SK-N-DZ (cell line): ENCODE measurements at regions not wholly inside any gene's neighbourhood (a gene's known extent, or its start where the extent isn't known, plus 50 kb on each side); places are given as distances from the start of the nearest gene placed in this dataset.

Experiments used
- DNase-seq: peaks from one replicate; pipeline ENCODE4 v3.0.0-alpha.2; 2015; ENCODE audit warnings: low spot score

DNA sequence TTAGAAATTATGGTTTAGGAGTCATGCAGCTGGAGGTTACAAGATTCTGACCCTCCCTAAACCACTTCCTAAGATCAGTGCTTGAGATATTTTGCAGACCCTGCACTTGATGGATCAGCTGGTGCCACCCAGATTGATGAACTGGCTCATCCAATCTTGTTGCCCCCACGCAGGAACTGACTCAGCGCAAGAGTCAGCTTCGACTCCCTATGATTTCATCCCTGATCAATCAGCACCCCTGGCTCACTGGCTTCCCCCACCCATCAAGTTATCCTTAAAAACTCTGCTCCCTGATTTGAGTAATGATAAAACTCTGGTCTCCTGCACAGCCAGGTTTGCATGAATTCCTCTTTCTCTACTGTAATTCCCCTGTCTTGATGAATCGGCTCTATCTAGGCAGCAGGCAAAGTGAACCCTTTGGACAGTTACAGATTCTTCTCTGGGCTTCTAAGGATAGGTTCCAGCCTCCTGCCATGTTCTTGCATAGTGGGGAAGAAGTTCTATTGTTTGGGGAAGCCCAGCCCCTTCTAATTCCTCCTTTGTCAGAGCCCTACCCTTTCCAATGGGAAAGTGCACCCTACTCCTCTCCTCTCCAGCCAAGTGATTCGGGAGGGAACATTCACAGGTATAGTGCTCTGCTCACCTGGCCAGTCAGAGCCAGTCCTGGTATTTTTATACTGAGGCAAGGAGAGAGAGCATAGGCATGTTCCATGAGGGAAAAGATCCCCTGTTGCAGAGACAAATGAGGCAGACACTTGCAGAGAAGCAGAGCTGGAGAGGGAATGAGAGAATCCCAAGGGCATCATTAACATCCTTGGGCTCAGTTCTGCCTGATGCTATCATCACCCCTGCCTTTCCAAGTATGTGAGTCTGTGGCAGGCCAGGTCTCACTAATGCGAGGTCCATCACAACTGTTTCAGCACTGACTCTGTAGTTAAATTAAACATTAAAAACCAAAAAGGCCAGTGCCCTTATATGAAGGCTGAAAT is 224.4 kb upstream of the GALNT17 start:
- no peak for DNase-seq

DNA sequence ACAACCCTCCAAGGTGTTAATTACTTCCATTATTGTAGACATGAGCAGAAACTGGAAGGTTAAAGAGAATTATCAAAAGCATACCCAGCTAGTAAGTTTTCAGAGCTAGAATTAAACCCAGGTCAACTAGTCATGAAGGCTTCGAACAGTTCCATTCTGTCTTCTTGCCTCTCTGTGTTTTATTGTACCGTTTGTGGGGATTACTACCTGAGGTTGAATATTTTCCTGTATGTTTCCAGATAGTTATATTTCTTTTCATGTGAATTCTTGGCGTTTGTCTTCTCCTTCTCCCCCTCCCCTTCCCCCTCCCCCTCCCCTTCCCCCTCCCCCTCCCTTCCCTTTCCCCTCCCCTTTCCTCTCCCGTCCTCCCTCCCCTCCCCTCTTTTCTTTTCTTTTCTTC is 218.0 kb upstream of the GALNT17 start:
- no peak for DNase-seq

DNA sequence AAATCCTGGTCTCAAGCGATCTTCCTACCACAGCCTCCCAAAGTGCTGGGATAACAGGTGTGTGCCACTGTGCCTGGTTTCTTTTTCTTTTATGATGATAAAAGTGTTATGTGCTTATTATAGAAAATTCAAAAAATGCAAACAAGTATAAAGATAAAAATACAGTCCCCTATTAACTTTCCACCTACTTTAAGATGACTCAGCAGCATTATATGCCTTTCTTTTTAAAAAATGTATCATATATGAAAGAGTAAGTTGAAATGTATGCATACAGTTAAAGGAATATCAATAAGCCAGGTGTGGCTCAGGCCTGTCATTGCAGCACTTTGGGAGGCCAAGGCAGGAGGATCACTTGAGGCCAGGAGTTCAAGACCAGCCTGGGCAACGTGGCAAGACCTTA is 216.9 kb upstream of the GALNT17 start:
- DNase-seq, result no peak

DNA sequence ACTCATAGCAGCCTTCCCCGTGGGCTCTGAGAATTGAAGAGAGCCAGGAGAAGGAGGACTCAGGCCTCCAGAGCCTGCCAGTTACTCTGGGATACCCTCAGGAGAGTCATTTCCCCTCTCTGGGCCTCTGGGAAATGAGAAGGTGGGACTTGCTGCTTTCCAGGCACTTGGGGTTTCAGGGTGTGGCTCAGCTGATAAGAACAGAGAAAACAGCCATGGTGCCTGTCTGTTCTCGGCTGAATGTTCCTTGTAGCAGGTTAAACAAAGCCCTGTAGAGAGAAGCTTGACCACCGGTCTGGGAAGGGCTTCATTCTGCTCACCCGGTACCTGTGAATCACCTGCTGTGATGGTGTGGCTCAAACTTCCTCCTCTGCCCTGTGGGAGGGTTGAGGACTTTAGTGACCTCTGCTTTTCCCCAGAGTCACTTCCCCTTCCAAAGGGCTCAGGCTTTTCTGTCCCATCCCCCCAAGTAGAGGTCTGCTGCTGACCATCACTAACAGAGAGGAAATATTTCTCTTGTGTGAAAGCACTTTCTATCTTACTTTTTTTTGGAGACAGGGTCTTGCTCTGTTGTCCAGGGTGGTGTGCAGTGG is 212.4 kb upstream of the GALNT17 start:
- DNase-seq, result no peak

DNA sequence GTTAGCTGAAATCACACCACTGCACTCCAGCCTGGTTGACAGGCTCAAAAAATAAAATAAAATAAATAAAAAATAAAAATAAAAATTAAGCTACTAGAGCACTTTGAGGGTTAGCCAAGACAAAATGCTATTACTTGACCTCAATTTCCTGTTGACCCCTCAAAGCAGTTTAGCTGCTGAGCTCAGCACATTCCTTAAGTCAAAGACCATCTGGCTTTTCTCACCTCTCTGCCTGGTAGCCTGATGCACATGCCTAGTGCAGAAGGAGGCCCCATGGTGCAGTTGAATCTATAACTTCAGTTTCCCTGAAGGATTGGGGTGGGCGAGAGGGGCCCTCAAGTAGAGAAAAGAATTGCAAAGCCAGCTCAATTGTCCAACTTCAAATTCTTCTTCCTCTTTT is 211.1 kb upstream of the GALNT17 start:
- DNase-seq, result no peak

DNA sequence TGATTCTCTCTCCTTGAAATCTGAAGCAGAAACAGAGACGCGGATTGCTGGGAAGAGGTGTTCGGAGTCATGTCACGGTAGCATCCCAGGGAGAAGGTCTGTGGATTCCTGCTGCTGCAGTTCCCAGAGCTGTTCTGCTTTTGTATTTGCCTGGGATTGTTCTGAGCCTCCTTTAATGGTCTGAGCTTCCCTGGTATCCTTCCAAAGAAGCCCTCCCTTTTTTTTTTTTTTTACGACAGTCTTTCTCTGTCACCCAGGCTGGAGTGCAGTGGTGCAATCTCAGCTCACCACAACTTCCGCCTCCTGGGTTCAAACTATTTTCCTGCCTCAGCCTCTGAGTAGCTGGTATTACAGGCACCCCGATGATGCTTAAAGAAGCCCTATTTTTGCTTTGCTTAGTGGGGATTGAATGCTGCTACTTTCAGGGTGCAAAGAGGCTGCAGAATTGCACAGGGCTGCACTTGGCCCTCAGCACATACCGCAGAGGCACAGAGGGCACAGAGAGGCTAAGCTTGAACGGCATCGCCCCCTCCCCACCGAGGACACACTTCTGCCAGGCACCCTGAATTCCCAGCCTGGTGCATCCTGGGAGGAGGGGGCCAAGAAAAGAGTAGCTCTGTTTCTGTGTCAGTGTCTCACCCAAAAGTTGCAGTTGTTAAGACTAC is 208.6 kb upstream of the GALNT17 start:
- DNase-seq, result no peak

DNA sequence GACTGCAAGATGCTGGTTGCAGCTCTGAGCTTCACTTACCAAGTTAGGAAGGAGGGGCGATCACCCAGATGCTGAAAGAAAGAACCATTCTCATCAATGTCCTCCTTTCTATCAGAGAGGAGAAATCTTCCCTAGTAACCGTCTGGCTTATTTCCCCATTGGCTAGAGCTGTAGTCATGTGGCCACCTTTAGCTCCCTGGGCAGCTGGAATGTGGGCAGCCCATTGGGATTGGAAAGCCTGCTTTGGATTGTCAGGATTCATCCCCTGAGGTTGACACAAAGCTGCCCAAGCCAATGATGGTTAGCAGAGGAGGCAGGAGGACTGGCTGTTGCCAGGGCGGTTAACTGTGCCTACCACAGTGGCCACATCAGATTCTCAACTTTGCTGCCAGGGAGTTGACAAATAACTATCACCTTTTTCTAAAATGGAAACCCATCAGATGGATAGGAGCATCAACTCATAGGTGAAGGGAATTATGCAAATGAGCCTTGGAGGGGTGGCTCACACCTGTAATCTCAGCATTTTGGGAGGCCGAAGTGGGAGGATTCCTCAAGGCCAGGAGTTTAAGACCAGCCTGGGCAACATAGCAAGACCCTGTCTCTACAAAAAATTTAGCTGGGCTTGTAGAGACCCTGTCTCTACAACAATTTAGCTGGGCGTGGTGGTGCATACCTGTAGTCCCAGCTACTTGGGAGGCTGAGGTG is 206.4 kb upstream of the GALNT17 start:
- DNase-seq, result no peak

DNA sequence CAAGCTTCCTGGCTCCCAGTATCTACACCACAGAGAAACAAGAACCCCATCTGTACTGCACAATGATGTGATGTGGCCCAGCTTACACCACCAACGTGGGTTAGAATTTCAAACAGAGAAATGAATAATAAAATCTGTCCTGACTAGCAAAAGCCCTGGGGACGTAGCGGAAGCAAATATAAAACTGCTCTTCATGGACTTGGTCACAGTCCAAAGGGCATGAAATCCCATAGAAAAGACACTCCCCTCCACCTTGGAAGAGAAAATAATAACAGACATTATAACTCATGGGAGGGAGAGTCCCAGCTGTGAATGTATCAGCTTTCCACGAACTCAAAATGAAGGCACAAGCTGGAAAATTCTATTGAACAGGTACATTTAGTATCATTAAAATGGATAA is 205.3 kb upstream of the GALNT17 start:
- no peak for DNase-seq

DNA sequence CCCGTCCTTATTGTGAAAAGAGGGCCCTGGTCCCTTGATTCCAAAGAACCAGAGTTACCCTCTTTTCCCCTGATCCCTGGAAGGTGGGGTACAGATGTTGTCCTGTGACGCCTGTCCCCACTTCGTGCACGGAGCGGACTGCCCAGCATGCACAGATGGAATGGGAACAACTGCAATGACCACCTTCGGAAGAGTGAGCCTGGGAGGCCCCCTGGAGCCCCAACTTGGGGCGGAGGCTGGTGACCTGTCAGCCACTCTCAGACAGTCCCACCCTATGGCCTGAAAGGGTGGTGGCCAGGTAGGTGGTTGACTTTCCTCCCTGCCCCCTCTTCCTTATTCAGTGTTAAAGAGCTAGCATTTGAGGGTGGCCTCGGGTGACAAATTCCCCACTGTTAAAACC is 196.6 kb upstream of the GALNT17 start:
- no peak for DNase-seq

DNA sequence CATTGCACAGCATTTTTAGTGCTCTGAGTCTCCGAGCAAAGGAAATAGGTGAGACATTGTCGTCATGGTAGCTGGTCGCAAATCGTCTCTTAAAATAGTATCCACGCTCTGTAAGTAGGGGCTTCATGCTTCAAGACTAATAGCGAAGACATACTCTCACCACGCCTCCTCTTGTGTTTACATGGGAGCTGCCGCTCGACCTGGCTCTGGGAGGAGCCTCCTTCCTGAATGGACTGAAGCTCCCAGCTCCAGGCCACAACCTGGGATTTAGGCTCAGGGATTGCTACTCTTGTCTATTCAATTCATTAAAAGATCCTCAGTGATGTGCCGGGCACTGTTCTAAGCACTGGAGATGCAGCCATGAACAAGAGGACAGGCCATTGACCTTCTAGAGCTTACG is 196.1 kb upstream of the GALNT17 start:
- DNase-seq, result no peak

DNA sequence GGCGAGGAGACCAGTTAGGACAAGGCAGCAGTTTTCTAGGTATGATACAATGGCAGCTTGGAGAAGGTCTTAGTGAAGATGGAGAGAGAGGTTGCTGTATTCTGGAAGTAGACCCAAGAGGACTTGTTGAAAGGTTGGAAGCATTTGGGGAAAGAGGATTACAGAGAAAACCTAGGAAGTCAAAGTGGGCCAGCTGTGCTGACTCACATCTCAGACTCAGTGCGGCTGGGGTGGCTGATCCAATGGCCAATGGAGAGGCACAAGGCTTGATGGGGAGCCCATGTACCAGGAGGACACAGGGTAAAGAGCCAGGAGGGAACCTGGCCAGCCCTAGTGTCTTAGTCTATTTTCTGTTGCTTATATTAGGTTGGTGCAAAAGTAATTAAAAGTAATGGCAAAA is 194.5 kb upstream of the GALNT17 start:
- DNase-seq, result no peak

DNA sequence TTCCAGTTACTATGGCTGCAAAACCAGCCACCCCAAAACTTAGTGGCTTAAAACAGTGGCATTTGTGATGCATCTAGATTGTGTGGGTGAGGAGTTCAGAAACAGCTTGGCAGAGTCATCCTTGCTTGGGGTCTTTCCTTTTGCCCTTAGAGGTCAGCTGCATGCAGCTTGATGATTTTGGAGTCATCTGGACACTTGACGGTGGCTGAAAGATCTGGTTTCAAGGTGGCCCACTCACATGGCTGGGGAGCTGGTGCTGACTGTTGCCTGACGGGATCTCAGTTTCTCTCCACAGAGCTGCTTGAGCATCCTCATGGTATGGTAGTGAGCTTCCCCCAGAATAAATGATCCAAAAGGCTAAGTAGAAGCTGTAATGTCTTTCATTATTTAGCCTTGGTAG is 191.3 kb upstream of the GALNT17 start:
- DNase-seq, result no peak

DNA sequence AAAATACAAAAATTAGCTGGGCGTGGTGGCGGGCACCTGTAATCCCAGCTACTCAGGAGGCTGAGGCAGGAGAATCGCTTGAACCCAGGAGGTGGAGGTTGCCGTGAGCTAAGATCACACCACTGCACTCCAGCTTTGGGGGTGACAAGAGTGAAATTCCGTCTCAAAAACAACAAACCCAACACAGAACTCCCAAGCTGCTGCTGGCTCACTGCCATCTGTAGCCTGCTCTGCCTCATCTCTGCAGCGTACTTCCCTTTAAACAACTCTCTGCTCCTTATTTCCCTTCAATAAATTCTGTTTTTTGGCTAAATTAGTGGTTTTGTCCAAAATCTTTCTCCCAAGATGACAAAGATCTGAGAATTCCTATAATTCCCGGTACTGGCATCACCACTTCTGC is 189.2 kb upstream of the GALNT17 start:
- DNase-seq, result no peak

DNA sequence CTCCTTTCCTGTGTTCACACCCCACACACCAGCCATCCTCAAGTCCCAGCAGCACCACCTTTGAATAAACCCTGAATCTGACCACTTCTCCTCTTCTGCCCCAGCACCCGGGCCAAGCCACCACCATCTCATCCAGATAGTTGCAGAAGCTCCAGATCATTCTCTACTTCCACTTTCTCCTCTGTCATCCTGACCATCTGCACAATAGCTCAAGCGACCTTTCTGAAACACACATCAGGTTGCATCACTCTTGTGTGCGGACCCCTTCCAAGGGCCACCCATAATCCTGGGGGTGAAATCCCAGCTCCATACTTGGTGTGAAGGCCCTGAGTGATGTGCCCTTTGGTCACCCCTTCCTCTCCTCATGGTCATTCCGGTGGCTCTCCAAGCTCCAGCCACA is 187.4 kb upstream of the GALNT17 start:
- DNase-seq, result no peak

DNA sequence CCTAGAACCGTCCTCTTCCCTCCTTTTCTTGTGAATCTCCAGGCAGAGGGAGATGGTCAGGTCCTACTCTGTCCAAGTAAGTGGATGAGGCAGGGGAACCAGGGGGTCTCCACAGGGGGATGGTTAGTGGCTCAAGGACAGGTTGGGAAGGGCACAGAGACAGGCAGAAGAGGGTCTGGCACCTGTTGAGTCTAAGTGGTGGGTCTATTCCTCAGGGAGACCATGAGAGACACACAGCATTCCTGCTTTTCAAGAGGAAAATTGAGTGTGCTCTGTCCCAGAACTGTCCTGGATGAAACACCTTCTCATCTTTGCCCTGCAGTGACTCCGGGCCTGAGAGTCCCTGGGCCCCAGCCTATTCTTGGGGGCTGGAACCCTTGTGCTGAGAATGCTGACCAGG is 184.8 kb upstream of the GALNT17 start:
- no peak for DNase-seq

DNA sequence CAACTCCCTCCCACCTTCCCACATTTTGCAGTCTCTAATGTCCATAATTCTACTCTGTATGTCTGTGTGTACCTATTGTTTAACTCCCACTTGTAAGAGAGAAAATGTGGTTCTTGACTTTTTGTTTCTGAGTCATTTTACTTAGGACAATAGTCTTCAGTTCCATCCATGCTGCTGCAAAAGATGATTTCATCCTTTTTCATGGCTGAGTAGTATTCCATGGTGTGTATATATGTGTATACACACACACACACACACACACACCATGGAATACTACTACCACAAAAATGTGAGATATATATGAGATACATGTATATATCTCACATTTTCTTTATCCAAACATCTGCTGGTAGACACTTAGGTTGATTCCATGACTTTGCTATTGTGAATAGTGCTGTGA is 182.1 kb upstream of the GALNT17 start:
- no peak for DNase-seq

DNA sequence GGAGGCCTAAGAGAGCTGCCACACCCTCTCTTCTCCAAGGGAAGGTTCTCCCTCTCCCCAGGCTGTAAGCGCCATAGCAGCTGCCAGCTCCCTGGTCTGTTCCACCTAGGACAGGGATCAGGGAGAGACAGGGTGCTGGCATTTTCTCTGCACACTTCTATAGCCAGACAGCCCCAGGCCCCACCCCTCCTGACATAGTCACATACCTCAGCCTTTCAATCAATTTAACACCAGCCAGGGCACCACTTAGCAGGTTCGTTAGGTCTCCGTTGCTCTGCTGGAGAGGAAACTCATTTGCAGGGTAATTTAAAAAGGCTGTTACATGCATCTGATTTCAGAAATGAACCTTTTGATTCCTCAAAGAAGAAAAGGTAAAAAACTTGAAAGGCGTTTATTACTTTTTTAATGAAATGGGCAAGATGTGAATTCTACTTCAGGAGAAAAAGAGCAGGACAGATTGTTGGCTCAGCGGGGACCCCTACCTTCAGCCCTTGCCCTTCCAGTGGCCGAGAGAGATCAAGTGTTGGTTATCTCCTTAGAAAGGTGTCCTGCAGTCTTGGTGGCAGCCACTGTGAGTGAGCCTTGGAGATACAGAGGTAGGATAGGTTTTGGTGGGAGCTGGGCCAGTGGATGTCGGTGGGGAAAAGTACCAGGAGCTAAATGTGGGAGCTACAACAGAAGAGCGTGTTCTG is 180.5 kb upstream of the GALNT17 start:
- DNase-seq, result no peak

DNA sequence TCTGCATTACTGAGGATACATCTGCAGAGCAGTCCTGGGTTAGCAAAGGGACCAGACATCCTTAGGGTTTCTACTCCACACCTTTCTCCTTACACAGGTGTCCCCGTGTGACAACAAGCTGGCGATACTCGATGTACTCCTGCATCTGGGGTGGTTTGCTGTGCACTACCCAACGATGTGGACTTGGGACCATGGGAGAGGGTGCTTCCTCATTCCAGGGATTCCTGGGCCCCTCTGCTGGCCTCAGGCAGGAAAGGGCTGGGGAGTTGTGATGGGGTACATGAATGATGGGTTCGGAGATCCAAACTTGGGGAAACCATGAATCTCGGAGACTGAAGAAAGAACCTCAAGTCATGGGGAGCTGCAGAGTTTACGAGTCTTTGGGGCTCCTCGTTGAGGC is 179.6 kb upstream of the GALNT17 start:
- no peak for DNase-seq

DNA sequence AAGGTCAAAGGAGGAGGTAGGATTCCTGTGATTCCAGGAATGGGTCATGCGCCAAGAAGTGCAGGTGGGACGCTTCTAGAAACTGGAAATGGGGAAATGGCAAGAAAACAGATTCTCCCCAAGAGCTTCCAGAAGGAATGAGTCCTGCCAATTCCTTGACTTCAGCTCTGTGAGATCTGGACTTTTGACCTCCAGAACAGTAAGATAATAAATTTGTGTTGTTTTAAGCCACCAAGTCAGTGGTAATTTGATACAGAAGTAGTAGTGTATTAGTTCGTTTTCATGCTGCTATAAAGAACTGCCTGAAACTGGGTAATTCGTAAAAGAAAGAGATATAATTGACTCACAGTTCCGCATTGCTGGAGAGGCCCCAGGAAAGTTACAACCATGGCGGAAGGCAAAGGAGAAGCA is 178.6 kb upstream of the GALNT17 start:
- no peak for DNase-seq

DNA sequence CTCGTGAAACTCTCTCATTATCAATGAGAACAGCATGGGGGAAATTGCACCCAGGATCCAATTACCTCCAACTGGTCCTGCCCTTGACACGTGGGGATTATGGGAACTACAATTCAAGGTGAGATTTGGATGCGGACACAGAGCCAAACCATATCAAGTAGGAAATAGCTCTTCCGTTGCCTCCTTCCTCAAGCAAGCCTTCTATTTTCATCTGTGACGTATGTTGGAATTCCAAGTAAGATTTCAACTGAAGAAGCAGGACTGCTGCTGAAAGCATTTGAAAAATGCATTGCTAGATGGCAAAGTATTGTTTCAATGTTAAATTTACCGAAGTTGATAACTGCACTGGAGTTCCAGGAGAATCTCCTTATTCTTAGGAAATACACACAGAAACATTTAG is 178.1 kb upstream of the GALNT17 start:
- DNase-seq, result no peak

DNA sequence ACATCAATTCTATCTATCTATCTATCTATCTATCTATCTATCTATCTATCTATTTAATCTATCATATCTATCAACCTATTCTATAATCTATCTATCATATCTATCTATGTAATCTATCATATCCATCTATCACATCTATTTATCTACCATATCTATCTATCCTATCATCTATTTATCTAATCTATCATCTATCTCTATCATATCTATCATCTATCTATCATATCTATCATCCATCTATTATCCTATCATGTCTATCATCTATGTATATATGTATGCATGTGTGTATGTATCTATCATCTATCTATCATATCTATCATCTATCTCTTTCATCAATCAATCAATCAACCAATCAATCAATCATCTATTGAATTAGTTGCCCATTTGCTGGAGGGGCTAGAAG is 159.3 kb upstream of the GALNT17 start:
- no peak for DNase-seq

DNA sequence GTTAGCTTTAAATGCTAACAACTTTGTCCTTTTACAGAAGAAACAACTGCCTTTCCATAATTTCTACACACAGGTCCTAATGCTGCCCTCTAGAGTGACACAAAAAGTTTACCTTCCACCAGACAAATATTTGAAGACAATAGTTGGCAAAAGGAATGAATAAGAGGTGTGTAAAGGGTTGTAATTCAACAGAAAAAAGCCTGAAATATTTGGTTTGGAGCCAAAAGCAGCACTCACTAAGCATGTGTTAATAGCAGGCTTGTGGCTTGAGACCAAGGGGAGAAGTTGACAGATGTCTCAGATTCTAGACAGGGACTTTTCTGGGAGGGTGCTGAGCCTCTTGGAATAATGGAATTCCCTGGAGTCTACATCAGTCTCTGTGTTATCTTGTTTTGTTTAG is 156.2 kb upstream of the GALNT17 start:
- no peak for DNase-seq
